ENCODE measurements at regions not wholly inside any gene's neighbourhood (a gene's known extent, or its start where the extent isn't known, plus 50 kb on each side); places are given as distances from the start of the nearest gene placed in this dataset.

DNA sequence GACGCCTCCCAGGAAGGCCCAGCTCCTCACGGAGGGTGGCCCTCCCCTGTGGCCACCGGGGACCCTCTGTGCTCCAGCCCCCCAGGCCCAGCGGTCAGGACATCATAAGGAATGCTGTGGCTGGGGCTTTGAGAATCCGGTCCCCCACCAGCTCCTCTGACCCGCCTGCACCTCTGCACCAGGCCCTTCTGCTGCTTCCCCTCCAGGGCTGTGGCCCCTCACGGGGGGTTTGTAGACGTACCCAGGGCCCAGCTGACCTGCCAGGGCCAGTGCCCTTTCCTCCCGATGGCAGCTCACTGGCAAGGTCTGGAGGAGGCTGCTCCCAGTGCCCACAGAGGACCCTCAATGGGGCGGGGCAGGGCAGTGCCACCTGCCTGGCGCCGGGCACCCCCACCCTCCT, 103.9 kb upstream of the TTC34 start:
- H3K4me1 ChIP-seq: no peaks in the 10 kb centered on the region
- intact Hi-C loops (cut with DNase I): no loop called here
- TF ChIP-seq, protein P1, sequence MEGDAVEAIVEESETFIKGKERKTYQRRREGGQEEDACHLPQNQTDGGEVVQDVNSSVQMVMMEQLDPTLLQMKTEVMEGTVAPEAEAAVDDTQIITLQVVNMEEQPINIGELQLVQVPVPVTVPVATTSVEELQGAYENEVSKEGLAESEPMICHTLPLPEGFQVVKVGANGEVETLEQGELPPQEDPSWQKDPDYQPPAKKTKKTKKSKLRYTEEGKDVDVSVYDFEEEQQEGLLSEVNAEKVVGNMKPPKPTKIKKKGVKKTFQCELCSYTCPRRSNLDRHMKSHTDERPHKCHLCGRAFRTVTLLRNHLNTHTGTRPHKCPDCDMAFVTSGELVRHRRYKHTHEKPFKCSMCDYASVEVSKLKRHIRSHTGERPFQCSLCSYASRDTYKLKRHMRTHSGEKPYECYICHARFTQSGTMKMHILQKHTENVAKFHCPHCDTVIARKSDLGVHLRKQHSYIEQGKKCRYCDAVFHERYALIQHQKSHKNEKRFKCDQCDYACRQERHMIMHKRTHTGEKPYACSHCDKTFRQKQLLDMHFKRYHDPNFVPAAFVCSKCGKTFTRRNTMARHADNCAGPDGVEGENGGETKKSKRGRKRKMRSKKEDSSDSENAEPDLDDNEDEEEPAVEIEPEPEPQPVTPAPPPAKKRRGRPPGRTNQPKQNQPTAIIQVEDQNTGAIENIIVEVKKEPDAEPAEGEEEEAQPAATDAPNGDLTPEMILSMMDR (IDR thresholded peaks at IDR 0.05): no peak
- no peaks in the 10 kb centered on the region for H3K27me3 ChIP-seq
- no peaks in the 10 kb centered on the region for H3K36me3 ChIP-seq
- no peaks in the 10 kb centered on the region for H3K9me3 ChIP-seq
- no peak for DNase-seq (ENCODE audit: low spot score in 2 of 2)
- H3K4me3 ChIP-seq: no peak overlapping the region
- H3K27ac ChIP-seq: no peak overlapping the region

GRCh38 chr1:2906085-2906484, 104.6 kb upstream of the TTC34 start:
- intact Hi-C loops (cut with DNase I): no loop called here
- H3K9me3 ChIP-seq: no peaks in the 10 kb centered on the region
- no peaks in the 10 kb centered on the region for H3K27me3 ChIP-seq

GRCh38 chr1:2906620-2907019, 105.1 kb upstream of the TTC34 start:
- intact Hi-C loops (cut with DNase I): no loop called here
- H3K9me3 ChIP-seq: no peaks in the 10 kb centered on the region
- H3K27ac ChIP-seq: no peak overlapping the region
- H3K4me3 ChIP-seq: no peak overlapping the region
- DNase-seq (ENCODE audit: low spot score in 2 of 2): no peak
- H3K4me1 ChIP-seq: no peaks in the 10 kb centered on the region
- TF ChIP-seq, protein P1 (IDR thresholded peaks at IDR 0.05): no peak
- no peaks in the 10 kb centered on the region for H3K27me3 ChIP-seq
- H3K36me3 ChIP-seq: no peaks in the 10 kb centered on the region

More at GRCh38 chr1:2906085-2906484, 104.6 kb upstream of the TTC34 start:
- DNase-seq (ENCODE audit: low spot score in 2 of 2): no peak
- TF ChIP-seq, protein P1 (IDR thresholded peaks at IDR 0.05): no peak
- no peaks in the 10 kb centered on the region for H3K36me3 ChIP-seq
- H3K27ac ChIP-seq: no peak overlapping the region
- no peak overlapping the region for H3K4me3 ChIP-seq
- no peaks in the 10 kb centered on the region for H3K4me1 ChIP-seq

- no peaks in the 10 kb centered on the region for H3K27me3 ChIP-seq
- H3K4me3 ChIP-seq: no peak overlapping the region
- no peak overlapping the region for H3K27ac ChIP-seq
- TF ChIP-seq, protein P1 (IDR thresholded peaks at IDR 0.05): no peak
- H3K9me3 ChIP-seq: no peaks in the 10 kb centered on the region
- H3K4me1 ChIP-seq: no peaks in the 10 kb centered on the region
- intact Hi-C loops (cut with DNase I): no loop called here
- H3K36me3 ChIP-seq: no peaks in the 10 kb centered on the region
- DNase-seq (ENCODE audit: low spot score in 2 of 2): no peak
Measured at GRCh38 chr1:2907051-2907450, 105.6 kb upstream of the TTC34 start.

- Histone ChIP-seq H3K9me3 (no peaks in the 10 kb centered on the region), H3K27ac (no peak overlapping the region), H3K4me1 (no peaks in the 10 kb centered on the region), H3K36me3 (no peaks in the 10 kb centered on the region), H3K27me3 (no peaks in the 10 kb centered on the region), H3K4me3 (no peak overlapping the region)
- TF ChIP-seq, protein P1 (IDR thresholded peaks at IDR 0.05): no peak
- no peak for DNase-seq (ENCODE audit: low spot score in 2 of 2)
- intact Hi-C loops (cut with DNase I): no loop called here
Measured at GRCh38 chr1:2908081-2908480, 106.6 kb upstream of the TTC34 start.

DNA sequence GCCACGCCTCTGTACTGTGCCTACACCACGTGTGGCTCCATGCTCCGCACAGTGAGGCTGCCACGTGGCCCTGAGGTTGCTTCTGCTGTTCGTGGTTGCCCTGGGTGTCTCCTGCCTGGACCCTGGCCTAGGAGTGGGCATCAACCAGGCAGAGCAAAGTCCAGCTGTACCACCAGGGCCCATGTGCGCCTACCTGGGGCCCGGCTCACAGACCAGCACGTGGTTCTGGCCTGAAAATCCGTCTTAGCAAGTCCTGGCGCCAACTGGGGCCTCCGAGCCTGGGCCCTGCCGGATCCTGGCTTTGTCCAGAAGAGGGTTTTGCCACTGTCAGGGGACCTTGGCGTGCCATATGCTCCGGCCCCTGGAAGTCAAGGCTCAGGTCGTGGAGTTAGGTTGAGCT, 107.1 kb upstream of the TTC34 start:
- Histone ChIP-seq H3K4me1 (no peaks in the 10 kb centered on the region), H3K36me3 (no peaks in the 10 kb centered on the region), H3K4me3 (no peak overlapping the region), H3K27me3 (no peaks in the 10 kb centered on the region), H3K9me3 (no peaks in the 10 kb centered on the region), H3K27ac (no peak overlapping the region)
- TF ChIP-seq, protein P1 (IDR thresholded peaks at IDR 0.05): no peak
- no peak for DNase-seq (ENCODE audit: low spot score in 2 of 2)
- intact Hi-C loops (cut with DNase I): no loop called here
